AML-193 (cell line): ENCODE measurements at regions not wholly inside any gene's neighbourhood (a gene's known extent, or its start where the extent isn't known, plus 50 kb on each side); places are given as distances from the start of the nearest gene placed in this dataset.
"Not testable (repeated sequence)": the region's sequence is repeated elsewhere in the genome, so short reads cannot be mapped to it uniquely, and the experiment has no call there.

Source experiments
- DNase-seq, 2 experiments: peaks; one replicate each; lab custom pipeline; 2025; lab: John Stamatoyannopoulos, UW

GRCh38 chr6:131336596-131336995 lies 201.3 kb downstream of the AKAP7 start:
- DNase-seq: no peak

GRCh38 chr6:131346896-131347295 lies 211.6 kb downstream of the AKAP7 start:
- DNase-seq: not testable (repeated sequence)

GRCh38 chr6:131348572-131348971 lies 213.3 kb downstream of the AKAP7 start:
- DNase-seq: no peak

DNA sequence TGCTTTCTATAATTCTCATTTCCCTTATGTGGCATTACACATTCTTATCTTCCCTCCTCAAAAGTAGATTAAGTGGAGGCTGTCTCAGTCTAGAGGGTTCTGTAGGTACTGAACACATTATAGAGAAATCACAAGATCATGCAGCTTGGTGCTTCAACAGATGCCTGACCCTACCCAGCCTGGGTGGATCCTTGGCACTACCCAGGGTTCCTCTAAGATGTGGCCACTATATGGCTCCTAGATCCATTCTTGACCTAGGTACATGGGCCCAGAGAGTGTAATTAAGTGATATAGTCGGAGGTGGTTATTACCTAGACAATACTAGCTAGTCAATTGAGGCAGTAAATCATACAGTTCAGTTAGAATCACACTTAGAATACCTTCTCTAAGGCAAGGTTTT lies 213.9 kb downstream of the AKAP7 start:
- no peak for DNase-seq

- DNase-seq: no peak
Measured at GRCh38 chr6:131353106-131353505, 217.8 kb downstream of the AKAP7 start.

DNA sequence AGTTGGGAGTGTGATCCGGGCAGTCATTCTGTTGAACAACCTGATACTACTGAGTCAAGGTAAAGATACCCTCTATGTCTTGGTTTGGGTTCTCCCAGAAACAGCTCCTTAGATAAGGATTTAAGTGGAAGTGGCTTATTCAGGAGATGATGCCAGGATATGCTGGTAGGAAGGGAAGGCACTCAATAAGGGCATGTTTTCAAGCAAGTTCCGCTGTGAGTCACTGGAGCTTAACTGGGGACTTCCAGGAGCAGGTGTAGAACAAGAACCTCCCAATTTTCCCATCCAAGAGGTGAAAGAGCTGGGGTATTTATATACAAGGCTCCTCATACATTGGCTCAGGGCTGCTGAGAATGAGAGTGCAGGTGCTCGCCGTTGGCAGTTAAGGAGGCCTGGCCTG lies 218.6 kb downstream of the AKAP7 start:
- no peak for DNase-seq

DNA sequence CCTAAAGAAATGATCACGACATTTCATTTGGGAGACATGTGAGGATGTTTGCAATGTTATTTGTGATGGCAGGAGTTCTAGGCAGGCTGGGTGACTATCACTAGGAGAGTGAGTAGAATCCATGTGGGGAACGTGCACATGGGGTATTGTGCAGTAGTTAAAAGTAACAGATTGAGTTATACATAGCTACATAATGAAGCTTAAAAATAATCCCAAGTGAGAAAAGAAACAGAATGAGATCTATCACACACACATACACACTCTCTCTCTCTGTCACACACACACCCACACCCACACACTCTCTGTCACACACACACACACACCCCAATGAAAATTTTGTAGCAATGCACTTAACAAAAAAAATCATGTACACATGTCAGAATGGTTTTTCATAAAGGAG lies 218.7 kb upstream of the ARG1 start:
- no peak for DNase-seq

DNA sequence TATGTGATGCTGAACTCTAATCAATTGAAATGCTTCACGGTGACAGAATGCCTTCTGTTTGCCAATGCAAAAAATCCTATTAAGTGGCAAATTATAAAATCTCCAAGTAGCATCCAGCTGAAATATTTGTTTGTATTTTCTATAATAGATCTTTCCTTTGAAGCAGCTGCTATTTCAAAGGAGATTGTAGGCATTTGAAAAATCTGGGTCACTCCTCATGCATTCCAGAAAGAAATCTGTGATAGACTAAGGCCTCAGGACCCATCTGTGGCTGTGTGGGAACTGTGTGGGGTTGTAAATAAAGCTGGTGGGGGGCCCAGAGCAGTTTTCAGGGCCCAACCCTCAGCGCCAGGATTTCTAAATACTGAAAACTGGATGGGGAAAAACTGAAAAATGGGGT lies 216.9 kb upstream of the ARG1 start:
- no peak for DNase-seq

GRCh38 chr6:131357501-131357900 lies 215.5 kb upstream of the ARG1 start:
- no peak for DNase-seq

DNA sequence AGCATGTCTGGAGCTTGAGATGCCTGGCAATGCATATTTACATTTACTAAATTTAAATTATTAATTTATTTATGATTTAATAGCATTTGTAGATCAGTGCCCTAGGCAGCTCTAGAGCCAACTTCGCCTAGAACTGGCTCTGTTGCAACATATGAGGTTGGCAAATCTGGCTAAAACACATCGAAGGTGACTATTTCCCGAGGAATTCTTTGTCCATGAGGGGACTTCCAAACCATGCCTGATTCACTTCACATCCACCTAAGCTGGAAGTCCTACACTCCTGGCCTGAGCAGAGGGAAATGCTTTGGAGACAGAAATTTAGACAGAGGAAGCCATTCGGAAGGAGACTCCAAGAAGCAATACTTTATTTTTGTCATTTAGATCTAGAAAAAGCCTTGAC lies 211.0 kb upstream of the ARG1 start:
- no peak for DNase-seq

- DNase-seq: no peak
Measured at GRCh38 chr6:131362696-131363095, 210.3 kb upstream of the ARG1 start.

- no peak for DNase-seq
Measured at GRCh38 chr6:131363947-131364834, 208.8 kb upstream of the ARG1 start.

GRCh38 chr6:131366223-131366622 lies 206.8 kb upstream of the ARG1 start:
- no peak for DNase-seq

- no peak for DNase-seq
Measured at GRCh38 chr6:131367206-131367873, 205.7 kb upstream of the ARG1 start.

- DNase-seq: no peak
Measured at GRCh38 chr6:131368198-131368911, 204.7 kb upstream of the ARG1 start.

DNA sequence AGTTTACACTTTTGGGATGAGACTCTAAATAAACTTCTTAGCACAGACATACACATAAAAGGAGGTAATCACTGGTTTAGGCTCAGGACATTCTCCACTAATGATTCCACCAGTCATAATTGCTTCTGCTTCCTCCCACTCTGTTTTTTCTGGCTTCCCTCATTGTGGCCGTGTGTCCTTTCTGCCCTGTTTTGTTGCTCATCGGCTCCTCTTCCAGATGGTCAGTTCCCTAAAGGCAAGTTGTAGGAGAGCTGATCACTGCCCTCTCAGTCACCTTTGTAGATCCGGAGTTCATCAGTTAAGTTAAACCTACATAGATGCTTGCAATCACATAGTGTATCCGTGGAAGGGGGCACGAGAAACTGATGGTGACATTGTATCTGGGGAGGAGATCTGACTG lies 200.5 kb upstream of the ARG1 start:
- DNase-seq: no peak

DNA sequence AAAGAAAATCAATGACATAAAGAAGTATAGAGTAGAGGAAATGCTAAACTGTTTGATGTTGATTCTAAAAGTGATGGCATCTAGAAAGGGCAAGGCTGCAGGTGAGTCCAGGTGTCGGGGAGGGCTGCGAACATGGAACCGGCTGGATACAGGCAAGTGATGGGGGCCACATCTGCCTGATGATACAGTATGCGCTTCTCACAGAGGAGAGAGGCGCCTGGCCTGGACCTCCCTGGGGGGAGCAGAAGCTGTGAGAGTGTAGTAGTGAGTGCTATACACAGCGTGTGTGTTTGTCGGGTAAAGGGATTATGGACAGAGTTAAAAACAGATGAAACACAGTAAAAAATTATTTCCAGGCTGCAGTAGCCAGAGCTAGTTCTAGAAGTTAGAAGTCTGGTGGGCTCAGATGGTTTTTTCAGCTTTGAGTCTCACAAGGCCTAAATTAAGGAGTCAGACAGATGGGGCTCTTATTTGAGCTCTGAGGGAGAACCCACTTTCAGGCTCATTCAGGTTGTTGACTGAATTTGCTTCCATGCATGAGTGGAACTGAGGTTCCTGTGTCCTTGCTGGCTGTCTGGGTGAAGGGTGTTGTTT lies 195.8 kb upstream of the ARG1 start:
- DNase-seq: no peak

GRCh38 chr6:131378874-131379273 lies 194.2 kb upstream of the ARG1 start:
- DNase-seq: no peak

GRCh38 chr6:131379948-131380347 lies 193.1 kb upstream of the ARG1 start:
- no peak for DNase-seq

DNA sequence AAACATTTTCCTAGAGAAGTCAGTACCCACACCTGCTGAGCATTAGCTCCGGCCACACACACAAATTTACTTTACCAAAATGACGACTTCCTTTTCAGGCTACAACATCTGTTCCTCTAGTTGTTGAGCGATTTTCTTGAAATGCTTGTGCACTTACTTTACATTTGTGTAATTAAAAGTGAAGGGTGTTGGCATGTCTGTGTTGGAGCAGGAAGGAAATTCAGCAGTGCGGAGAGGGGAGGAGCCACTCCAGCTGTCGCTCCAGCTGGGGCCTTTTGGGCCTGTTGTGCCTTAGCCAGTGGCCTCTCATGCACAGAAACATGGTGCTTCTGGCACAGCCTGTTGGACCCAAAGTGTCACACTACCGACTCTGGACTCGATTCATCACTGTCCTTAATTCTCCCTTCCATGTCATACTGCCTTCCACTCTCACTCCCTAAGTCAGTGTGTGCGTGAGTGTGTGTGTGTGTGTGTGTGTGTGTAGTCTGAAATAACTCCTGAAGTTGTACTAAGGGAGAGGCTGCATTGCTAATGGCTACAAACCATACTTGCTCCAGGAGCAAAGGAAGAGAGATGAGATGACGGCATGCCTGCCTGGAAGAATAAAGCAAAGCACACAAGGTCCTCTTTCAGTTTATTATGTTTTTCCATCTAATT lies 191.8 kb upstream of the ARG1 start:
- DNase-seq: no peak

DNA sequence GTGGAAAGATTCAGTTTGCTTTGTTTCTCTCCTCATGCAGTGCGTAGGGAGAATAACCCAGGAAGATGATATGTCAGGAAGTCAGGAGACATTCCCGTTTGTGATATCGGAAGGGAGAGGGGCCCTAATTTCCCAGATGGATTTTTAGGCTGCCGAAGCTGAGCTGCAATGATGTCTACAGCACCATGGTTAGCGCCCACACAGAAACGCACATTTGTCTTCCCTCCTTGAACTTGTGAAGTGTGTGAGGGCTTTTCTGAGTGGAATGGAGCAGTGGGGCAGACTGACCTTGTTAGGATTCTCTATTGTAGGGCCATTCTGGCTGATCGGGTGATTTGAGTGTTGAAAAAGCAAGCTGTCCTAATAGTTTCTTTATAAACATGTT lies 191.3 kb upstream of the ARG1 start:
- no peak for DNase-seq

GRCh38 chr6:131382631-131383030 lies 190.4 kb upstream of the ARG1 start:
- DNase-seq: no peak
